ENCODE measurements at regions not wholly inside any gene's neighbourhood (a gene's known extent, or its start where the extent isn't known, plus 50 kb on each side); places are given as distances from the start of the nearest gene placed in this dataset.

DNA sequence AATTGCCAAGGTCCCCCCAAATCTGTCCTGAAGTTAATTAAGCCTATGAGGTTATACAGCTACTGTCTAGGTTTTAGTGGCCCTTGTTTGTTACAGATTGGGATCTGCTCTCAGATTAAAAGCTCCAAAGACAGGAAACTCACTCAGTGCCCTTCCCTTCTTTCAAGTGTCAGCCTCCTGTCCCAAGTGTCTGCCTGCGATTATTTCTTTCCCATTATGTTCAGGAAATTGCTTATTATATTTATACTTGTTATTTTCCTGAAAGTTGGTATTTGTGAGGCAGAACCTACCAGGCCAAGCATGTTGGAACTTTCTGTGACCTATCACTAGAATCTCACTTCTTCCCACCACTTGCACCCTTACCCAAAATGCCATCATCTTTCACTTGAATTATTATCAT, 173.2 kb downstream of the AREG start:
- Histone ChIP-seq H4K91ac (ENCODE audit: low read depth, low read length) (no peak overlapping the region), H3K4me3 (ENCODE audit: low read depth, low read length) (no peak overlapping the region), H2BK12ac (ENCODE audit: low read length) (no peak overlapping the region), H3K4me2 (ENCODE audit: low read length) (no peak overlapping the region), H3K27me3 (ENCODE audit: insufficient read depth, low read length) (no peaks in the 10 kb centered on the region), H2BK120ac (ENCODE audit: insufficient read depth, low read length, poor library complexity) (no peak overlapping the region), H2BK5ac (ENCODE audit: low read depth, low read length, poor library complexity) (no peak overlapping the region), H3K23ac (ENCODE audit: low read length) (no peak overlapping the region), H3K18ac (ENCODE audit: low read length) (no peak overlapping the region), H3K36me3 (ENCODE audit: control insufficient read depth in 1 of 2, insufficient read depth in 2 of 2, low read length in 2 of 2) (no peaks in the 10 kb centered on the region), H3K9me3 (ENCODE audit: insufficient read depth, low read depth, low read length) (no peaks in the 10 kb centered on the region), H2AK5ac (ENCODE audit: low read length) (no peak overlapping the region), H3K14ac (ENCODE audit: low read length) (no peak overlapping the region), H3K27ac (ENCODE audit: low read depth, low read length) (no peak overlapping the region), H2AFZ (ENCODE audit: insufficient read depth, low read length, poor library complexity) (no peak overlapping the region), H4K12ac (ENCODE audit: low read depth, low read length) (no peak overlapping the region), H3K9ac (ENCODE audit: low read length) (no peak overlapping the region), H3K79me2 (ENCODE audit: control insufficient read depth, insufficient read depth, low read length, poor library complexity) (no peaks in the 10 kb centered on the region), H3K79me1 (ENCODE audit: low read length) (no peaks in the 10 kb centered on the region), H4K8ac (ENCODE audit: low read depth, low read length) (no peak overlapping the region), H3K4me1 (ENCODE audit: control insufficient read depth in 1 of 2, insufficient read depth in 2 of 2, low read length in 2 of 2) (no peaks in the 10 kb centered on the region), H3K4ac (ENCODE audit: low read depth, low read length) (no peak overlapping the region)
- WGBS (ENCODE audit: extremely low coverage, insufficient coverage, insufficient read length): no CpG with 5 or more reads among the region's 1 CpG
- DNase-seq: no peak

DNA sequence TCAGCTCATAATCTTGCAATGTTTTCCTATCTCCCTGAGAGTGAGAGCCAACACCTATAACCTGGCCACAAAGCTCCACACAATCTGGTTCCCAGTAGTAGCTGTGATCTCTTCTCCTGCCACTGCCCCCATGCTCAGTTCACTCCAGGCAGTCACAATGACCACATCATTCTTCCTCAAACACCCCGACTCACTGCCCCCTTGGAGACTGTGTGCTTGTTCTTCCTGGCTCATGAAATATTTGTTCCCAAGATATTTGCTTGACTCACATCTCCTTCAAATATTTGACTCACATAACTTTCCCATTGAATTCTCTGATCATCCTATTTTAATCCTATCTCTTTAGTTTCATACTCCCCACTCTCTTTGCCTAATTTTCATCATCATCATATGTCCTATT, 173.7 kb downstream of the AREG start:
- Histone ChIP-seq H3K27ac (ENCODE audit: low read depth, low read length) (no peak overlapping the region), H4K91ac (ENCODE audit: low read depth, low read length) (no peak overlapping the region), H3K14ac (ENCODE audit: low read length) (no peak overlapping the region), H2AFZ (ENCODE audit: insufficient read depth, low read length, poor library complexity) (no peak overlapping the region), H3K4me1 (ENCODE audit: control insufficient read depth in 1 of 2, insufficient read depth in 2 of 2, low read length in 2 of 2) (no peaks in the 10 kb centered on the region), H2BK5ac (ENCODE audit: low read depth, low read length, poor library complexity) (no peak overlapping the region), H4K8ac (ENCODE audit: low read depth, low read length) (no peak overlapping the region), H3K4me2 (ENCODE audit: low read length) (no peak overlapping the region), H3K23ac (ENCODE audit: low read length) (no peak overlapping the region), H2BK12ac (ENCODE audit: low read length) (no peak overlapping the region), H3K18ac (ENCODE audit: low read length) (no peak overlapping the region), H3K36me3 (ENCODE audit: control insufficient read depth in 1 of 2, insufficient read depth in 2 of 2, low read length in 2 of 2) (no peaks in the 10 kb centered on the region), H3K4me3 (ENCODE audit: low read depth, low read length) (no peak overlapping the region), H3K9me3 (ENCODE audit: insufficient read depth, low read depth, low read length) (no peaks in the 10 kb centered on the region), H2AK5ac (ENCODE audit: low read length) (no peak overlapping the region), H3K79me2 (ENCODE audit: control insufficient read depth, insufficient read depth, low read length, poor library complexity) (no peaks in the 10 kb centered on the region), H2BK120ac (ENCODE audit: insufficient read depth, low read length, poor library complexity) (no peak overlapping the region), H3K27me3 (ENCODE audit: insufficient read depth, low read length) (no peaks in the 10 kb centered on the region), H3K4ac (ENCODE audit: low read depth, low read length) (no peak overlapping the region), H4K12ac (ENCODE audit: low read depth, low read length) (no peak overlapping the region), H3K9ac (ENCODE audit: low read length) (no peak overlapping the region), H3K79me1 (ENCODE audit: low read length) (no peaks in the 10 kb centered on the region)
- no CpG with 5 or more reads among the region's 1 CpG for WGBS (ENCODE audit: extremely low coverage, insufficient coverage, insufficient read length)
- DNase-seq: no peak

DNA sequence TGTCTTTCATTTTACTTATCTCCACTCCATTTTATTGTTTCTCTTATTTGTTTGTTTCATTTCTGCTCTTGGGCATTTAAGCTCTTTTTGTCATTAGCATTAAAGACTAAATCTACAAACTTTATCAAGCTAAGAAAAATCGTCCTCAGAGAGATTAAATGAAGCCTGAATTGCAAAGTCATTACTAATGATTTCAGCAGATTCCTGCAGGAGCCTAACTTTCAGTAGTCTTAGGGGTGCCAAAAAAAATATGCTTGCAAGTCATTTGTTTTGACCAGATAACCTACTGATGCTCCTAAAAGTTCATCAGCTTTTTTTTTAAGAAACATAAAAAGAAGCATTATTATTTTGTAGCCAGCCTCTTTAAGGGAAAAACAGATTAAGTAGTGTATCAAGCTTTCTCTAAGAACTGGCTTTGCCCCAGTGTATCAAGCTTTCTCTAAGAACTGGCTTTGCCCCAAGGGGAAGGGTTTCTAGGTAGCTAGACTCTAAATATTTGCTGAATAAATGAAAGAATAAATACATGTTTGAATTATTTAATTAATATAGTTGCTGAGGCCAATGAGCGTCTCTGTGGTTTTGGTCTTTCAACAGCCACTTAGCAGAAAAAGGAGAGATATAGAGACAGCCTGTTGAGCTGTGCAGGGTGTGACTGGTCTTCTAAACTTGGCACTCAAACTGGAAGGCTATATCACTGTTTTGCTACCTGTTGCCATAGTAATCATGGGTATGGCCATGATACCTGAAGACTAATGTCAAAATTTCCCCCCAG, 174.2 kb downstream of the BTC start:
- Histone ChIP-seq H4K8ac (ENCODE audit: low read depth, low read length) (no peak overlapping the region), H3K79me2 (ENCODE audit: control insufficient read depth, insufficient read depth, low read length, poor library complexity) (no peaks in the 10 kb centered on the region), H2BK5ac (ENCODE audit: low read depth, low read length, poor library complexity) (no peak overlapping the region), H3K4me2 (ENCODE audit: low read length) (no peak overlapping the region), H3K9me3 (ENCODE audit: insufficient read depth, low read depth, low read length) (no peaks in the 10 kb centered on the region), H3K27ac (ENCODE audit: low read depth, low read length) (no peak overlapping the region), H2BK120ac (ENCODE audit: insufficient read depth, low read length, poor library complexity) (no peak overlapping the region), H3K4me3 (ENCODE audit: low read depth, low read length) (no peak overlapping the region), H2AFZ (ENCODE audit: insufficient read depth, low read length, poor library complexity) (no peak overlapping the region), H3K36me3 (ENCODE audit: control insufficient read depth in 1 of 2, insufficient read depth in 2 of 2, low read length in 2 of 2) (no peaks in the 10 kb centered on the region), H4K91ac (ENCODE audit: low read depth, low read length) (no peak overlapping the region), H3K18ac (ENCODE audit: low read length) (no peak overlapping the region), H3K27me3 (ENCODE audit: insufficient read depth, low read length) (no peaks in the 10 kb centered on the region), H2AK5ac (ENCODE audit: low read length) (no peak overlapping the region), H4K12ac (ENCODE audit: low read depth, low read length) (no peak overlapping the region), H3K14ac (ENCODE audit: low read length) (no peak overlapping the region), H3K4me1 (ENCODE audit: control insufficient read depth in 1 of 2, insufficient read depth in 2 of 2, low read length in 2 of 2) (no peaks in the 10 kb centered on the region), H2BK12ac (ENCODE audit: low read length) (no peak overlapping the region), H3K9ac (ENCODE audit: low read length) (no peak overlapping the region), H3K79me1 (ENCODE audit: low read length) (no peaks in the 10 kb centered on the region), H3K4ac (ENCODE audit: low read depth, low read length) (no peak overlapping the region), H3K23ac (ENCODE audit: low read length) (no peak overlapping the region)
- DNase-seq: no peak
- WGBS (ENCODE audit: extremely low coverage, insufficient coverage, insufficient read length): no CpG with 5 or more reads among the region's 2 CpGs

- no peak overlapping the region for H4K91ac ChIP-seq (ENCODE audit: low read depth, low read length)
- no peak for DNase-seq
- no peaks in the 10 kb centered on the region for H3K4me1 ChIP-seq (ENCODE audit: control insufficient read depth in 1 of 2, insufficient read depth in 2 of 2, low read length in 2 of 2)
- H4K8ac ChIP-seq (ENCODE audit: low read depth, low read length): no peak overlapping the region
- H3K79me1 ChIP-seq (ENCODE audit: low read length): no peaks in the 10 kb centered on the region
- no peak overlapping the region for H3K4me2 ChIP-seq (ENCODE audit: low read length)
- no peak overlapping the region for H3K4me3 ChIP-seq (ENCODE audit: low read depth, low read length)
- H3K9me3 ChIP-seq (ENCODE audit: insufficient read depth, low read depth, low read length): no peaks in the 10 kb centered on the region
- H3K27ac ChIP-seq (ENCODE audit: low read depth, low read length): no peak overlapping the region
- H2BK5ac ChIP-seq (ENCODE audit: low read depth, low read length, poor library complexity): no peak overlapping the region
- H2AFZ ChIP-seq (ENCODE audit: insufficient read depth, low read length, poor library complexity): no peak overlapping the region
- H3K4ac ChIP-seq (ENCODE audit: low read depth, low read length): no peak overlapping the region
- no peak overlapping the region for H2AK5ac ChIP-seq (ENCODE audit: low read length)
- H2BK120ac ChIP-seq (ENCODE audit: insufficient read depth, low read length, poor library complexity): no peak overlapping the region
- no peak overlapping the region for H3K9ac ChIP-seq (ENCODE audit: low read length)
- no peak overlapping the region for H3K18ac ChIP-seq (ENCODE audit: low read length)
- H3K14ac ChIP-seq (ENCODE audit: low read length): no peak overlapping the region
- H3K79me2 ChIP-seq (ENCODE audit: control insufficient read depth, insufficient read depth, low read length, poor library complexity): no peaks in the 10 kb centered on the region
- H2BK12ac ChIP-seq (ENCODE audit: low read length): no peak overlapping the region
- H3K23ac ChIP-seq (ENCODE audit: low read length): no peak overlapping the region
- no peaks in the 10 kb centered on the region for H3K27me3 ChIP-seq (ENCODE audit: insufficient read depth, low read length)
- no peak overlapping the region for H4K12ac ChIP-seq (ENCODE audit: low read depth, low read length)
- no peaks in the 10 kb centered on the region for H3K36me3 ChIP-seq (ENCODE audit: control insufficient read depth in 1 of 2, insufficient read depth in 2 of 2, low read length in 2 of 2)
Measured at GRCh38 chr4:74621616-74622015, 172.7 kb downstream of the BTC start.

All from trophoblast cell (in vitro differentiated cells and primary cell).